ENCODE measurements at regions not wholly inside any gene's neighbourhood (a gene's known extent, or its start where the extent isn't known, plus 50 kb on each side); places are given as distances from the start of the nearest gene placed in this dataset.

- no peak overlapping the region for H3K4me3 ChIP-seq (ENCODE audit: low read depth, low read length)
- no peak for DNase-seq (ENCODE audit: low read depth)
- TF ChIP-seq CTCF (conservative IDR thresholded peaks at IDR 0.05; ENCODE audit: low read depth, low read length) = no peak
Observed at GRCh38 chr3:158961471-158961870, 159.6 kb downstream of the MFSD1 start.

GRCh38 chr3:158961911-158962310 is 160.1 kb downstream of the MFSD1 start:
- no peak overlapping the region for H3K4me3 ChIP-seq (ENCODE audit: low read depth, low read length)
- DNase-seq (ENCODE audit: low read depth) = no peak
- TF ChIP-seq CTCF (conservative IDR thresholded peaks at IDR 0.05; ENCODE audit: low read depth, low read length) = no peak

GRCh38 chr3:158970006-158970405 is 168.2 kb downstream of the MFSD1 start:
- no peak for TF ChIP-seq CTCF (conservative IDR thresholded peaks at IDR 0.05; ENCODE audit: low read depth, low read length)
- no peak for DNase-seq (ENCODE audit: low read depth)
- no peak overlapping the region for H3K4me3 ChIP-seq (ENCODE audit: low read depth, low read length)

GRCh38 chr3:158974904-158975303 is 173.1 kb downstream of the MFSD1 start:
- H3K4me3 ChIP-seq (ENCODE audit: low read depth, low read length) = no peak overlapping the region
- TF ChIP-seq CTCF (conservative IDR thresholded peaks at IDR 0.05; ENCODE audit: low read depth, low read length) = no peak
- DNase-seq (ENCODE audit: low read depth) = no peak

GRCh38 chr3:158976966-158977365 is 175.1 kb downstream of the MFSD1 start:
- TF ChIP-seq CTCF (conservative IDR thresholded peaks at IDR 0.05; ENCODE audit: low read depth, low read length) = no peak
- DNase-seq (ENCODE audit: low read depth) = no peak
- H3K4me3 ChIP-seq (ENCODE audit: low read depth, low read length) = no peak overlapping the region

GRCh38 chr3:158977497-158977896 is 175.6 kb downstream of the MFSD1 start:
- TF ChIP-seq CTCF (conservative IDR thresholded peaks at IDR 0.05; ENCODE audit: low read depth, low read length) = no peak
- no peak overlapping the region for H3K4me3 ChIP-seq (ENCODE audit: low read depth, low read length)

GRCh38 chr3:158983216-158984099 is 181.6 kb downstream of the MFSD1 start:
- no peak overlapping the region for H3K4me3 ChIP-seq (ENCODE audit: low read depth, low read length)

More at GRCh38 chr3:158977497-158977896, 175.6 kb downstream of the MFSD1 start:
- DNase-seq (ENCODE audit: low read depth) = no peak

More at GRCh38 chr3:158983216-158984099, 181.6 kb downstream of the MFSD1 start:
- DNase-seq (ENCODE audit: low read depth) = no peak
- no peak for TF ChIP-seq CTCF (conservative IDR thresholded peaks at IDR 0.05; ENCODE audit: low read depth, low read length)
